Neural progenitor cell (in vitro differentiated cells): ENCODE measurements at regions not wholly inside any gene's neighbourhood (a gene's known extent, or its start where the extent isn't known, plus 50 kb on each side); places are given as distances from the start of the nearest gene placed in this dataset.

Experiments
- DNase-seq: peaks from one replicate; pipeline ENCODE4 v3.0.0-alpha.2; 2016; ENCODE audit warnings: low spot score
- H2AFZ ChIP-seq: fragments of 200-600 bp; sonication (generic); replicated peaks from 2 replicates; pipeline ENCODE4 v1.6.1; 2016; ENCODE audit warnings: antibody characterized with exemption
- H3F3A ChIP-seq: fragments of 200-600 bp; sonication (generic); 2 replicates; pipeline ENCODE4 v1.6.1; 2016; ENCODE audit warnings: antibody characterized with exemption, low read depth
- H3K27ac ChIP-seq: fragments of 200-600 bp; sonication (generic); 2 replicates; pipeline ENCODE4 v1.5.1; 2016; ENCODE audit warnings: mild to moderate bottlenecking
- H3K27me3 ChIP-seq: fragments of 200-600 bp; sonication (generic); 2 replicates; pipeline ENCODE4 v1.6.1; 2016; ENCODE audit warnings: mild to moderate bottlenecking, moderate library complexity
- H3K36me3 ChIP-seq: fragments of 200-600 bp; sonication (generic); 2 replicates; pipeline ENCODE4 v1.5.1; 2016
- H3K4me1 ChIP-seq: fragments of 200-600 bp; sonication (generic); 2 replicates; pipeline ENCODE4 v1.6.1; 2016; ENCODE audit warnings: mixed run types
- H3K4me2 ChIP-seq: fragments of 200-600 bp; sonication (generic); 2 replicates; pipeline ENCODE4 v1.6.1; 2016
- H3K4me3 ChIP-seq: fragments of 200-600 bp; sonication (generic); 2 replicates; pipeline ENCODE4 v1.5.1; 2016
- H3K79me2 ChIP-seq: fragments of 200-600 bp; sonication (generic); 2 replicates; pipeline ENCODE4 v1.6.1; 2016; ENCODE audit warnings: low read depth
- H3K9ac ChIP-seq: fragments of 200-600 bp; sonication (generic); 2 replicates; pipeline ENCODE4 v1.6.1; 2016
- H3K9me3 ChIP-seq: fragments of 200-600 bp; sonication (generic); 2 replicates; pipeline ENCODE4 v1.5.1; 2016; ENCODE audit warnings: low read depth
- H4K20me1 ChIP-seq: fragments of 200-600 bp; sonication (generic); 2 replicates; pipeline ENCODE4 v1.6.1; 2016; ENCODE audit warnings: low read depth
- H3K27ac Mint-ChIP-seq: 3 replicates; pipeline ENCODE4 v1.8.0; 2021; ENCODE audit warnings: mixed read lengths
- H3K27me3 Mint-ChIP-seq: 2 replicates; pipeline ENCODE4 v1.8.0; 2022; ENCODE audit warnings: low read depth, mild to moderate bottlenecking, inconsistent platforms, moderate library complexity, mixed read lengths; ENCODE audit not compliant: insufficient read depth
- H3K36me3 Mint-ChIP-seq: 3 replicates; pipeline ENCODE4 v1.8.0; 2021; ENCODE audit warnings: mixed read lengths
- H3K4me1 Mint-ChIP-seq: 3 replicates; pipeline ENCODE4 v1.8.0; 2021; ENCODE audit warnings: mixed read lengths
- H3K4me3 Mint-ChIP-seq: 3 replicates; pipeline ENCODE4 v1.8.0; 2021; ENCODE audit warnings: mild to moderate bottlenecking, moderate library complexity, mixed read lengths
- H3K9me3 Mint-ChIP-seq: 3 replicates; pipeline ENCODE4 v1.8.0; 2020; ENCODE audit warnings: mixed read lengths
- CTCF ChIP-seq: fragments of 200-600 bp; sonication (generic); IDR thresholded peaks from 2 replicates; pipeline ENCODE4 v1.5.1; 2017; ENCODE audit warnings: antibody characterized with exemption, mild to moderate bottlenecking
- EZH2 ChIP-seq: fragments of 200-600 bp; sonication (generic); IDR thresholded peaks from 2 replicates; pipeline ENCODE4 v1.6.1; 2017; ENCODE audit warnings: antibody characterized with exemption, mild to moderate bottlenecking, moderate library complexity
- EZH2phosphoT487 ChIP-seq: fragments of 200-600 bp; sonication (generic); IDR thresholded peaks from 2 replicates; pipeline ENCODE4 v1.6.1; 2017; ENCODE audit warnings: antibody characterized with exemption

DNA sequence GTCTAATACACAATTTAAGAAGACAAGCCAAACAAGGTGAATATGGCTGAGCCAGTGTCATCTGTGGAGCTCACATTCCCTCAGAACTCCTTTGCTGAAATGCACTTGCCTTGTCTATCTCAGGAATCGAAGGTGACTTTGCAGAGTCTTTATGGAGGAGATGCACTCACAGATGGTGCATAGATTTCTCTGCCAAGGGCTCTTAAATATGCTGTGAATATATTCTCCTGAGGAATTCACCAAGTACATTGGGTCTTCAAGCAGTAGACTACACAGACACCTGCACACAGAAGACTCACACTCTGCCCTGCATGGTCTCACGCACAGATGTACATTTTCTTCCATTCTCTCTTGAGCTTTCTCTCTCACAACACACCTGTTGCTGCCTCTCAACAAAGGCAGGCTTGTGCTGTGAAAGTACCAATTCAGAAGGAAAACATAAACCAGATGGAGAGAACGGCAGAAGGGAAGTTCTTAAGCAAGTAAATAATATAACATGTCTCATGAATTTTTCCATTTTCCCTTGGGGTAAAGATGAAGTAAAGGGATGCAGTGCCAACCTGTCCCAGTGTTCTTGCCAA is 174.7 kb downstream of the DLEU7 start:
- H3F3A ChIP-seq, result no peaks in the 10 kb centered on the region
- H3K36me3 ChIP-seq, result no peaks in the 10 kb centered on the region
- H3K36me3 Mint-ChIP-seq, result no peaks in the 10 kb centered on the region
- no peaks in the 10 kb centered on the region for H3K9me3 ChIP-seq
- H3K4me1 Mint-ChIP-seq, result no peaks in the 10 kb centered on the region
- no peak overlapping the region for H3K27ac ChIP-seq
- no peak overlapping the region for H3K4me2 ChIP-seq
- TF ChIP-seq CTCF, result no peak
- H3K9ac ChIP-seq, result no peak overlapping the region
- no peaks in the 10 kb centered on the region for H3K27me3 ChIP-seq
- no peak for DNase-seq
- no peaks in the 10 kb centered on the region for H3K4me1 ChIP-seq
- H3K79me2 ChIP-seq, result no peaks in the 10 kb centered on the region
- H4K20me1 ChIP-seq, result no peaks in the 10 kb centered on the region
- H3K4me3 Mint-ChIP-seq, result no peak overlapping the region
- H3K4me3 ChIP-seq, result no peak overlapping the region
- no peaks in the 10 kb centered on the region for H3K9me3 Mint-ChIP-seq
- no peak overlapping the region for H2AFZ ChIP-seq
- no peaks in the 10 kb centered on the region for H3K27me3 Mint-ChIP-seq
- no peak overlapping the region for H3K27ac Mint-ChIP-seq

DNA sequence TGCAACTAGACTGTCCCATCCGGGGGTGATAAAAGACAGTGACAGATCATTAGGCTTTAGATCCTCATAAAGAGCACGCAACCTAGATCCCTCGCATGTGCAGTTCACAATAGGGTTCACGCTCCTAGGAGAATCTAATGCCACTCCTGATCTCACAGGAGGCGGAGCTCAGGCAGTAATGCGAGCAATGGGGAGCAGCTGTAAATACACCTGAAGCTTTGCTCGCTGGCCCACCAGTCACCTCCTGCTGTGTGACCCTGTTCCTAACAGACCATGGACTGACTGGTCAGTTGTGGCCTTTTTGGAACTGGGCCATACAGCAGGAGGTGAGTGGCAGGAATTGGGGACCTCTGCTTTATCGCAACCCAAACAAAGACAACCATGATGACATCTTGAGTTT is 173.2 kb downstream of the DLEU7 start:
- H3K9ac ChIP-seq, result no peak overlapping the region
- H2AFZ ChIP-seq, result no peak overlapping the region
- H3K4me1 Mint-ChIP-seq, result no peaks in the 10 kb centered on the region
- no peaks in the 10 kb centered on the region for H4K20me1 ChIP-seq
- H3K36me3 ChIP-seq, result no peaks in the 10 kb centered on the region
- H3K4me2 ChIP-seq, result no peak overlapping the region
- H3K9me3 ChIP-seq, result no peaks in the 10 kb centered on the region
- H3F3A ChIP-seq, result no peaks in the 10 kb centered on the region
- H3K4me3 ChIP-seq, result no peak overlapping the region
- H3K27ac Mint-ChIP-seq, result no peak overlapping the region
- H3K27me3 ChIP-seq, result no peaks in the 10 kb centered on the region
- DNase-seq, result no peak
- H3K4me3 Mint-ChIP-seq, result no peak overlapping the region
- no peaks in the 10 kb centered on the region for H3K4me1 ChIP-seq
- no peaks in the 10 kb centered on the region for H3K27me3 Mint-ChIP-seq
- H3K27ac ChIP-seq, result no peak overlapping the region
- TF ChIP-seq EZH2phosphoT487, result no peak
- TF ChIP-seq EZH2, result no peak
- TF ChIP-seq CTCF, result no peak
- no peaks in the 10 kb centered on the region for H3K79me2 ChIP-seq
- no peaks in the 10 kb centered on the region for H3K9me3 Mint-ChIP-seq
- H3K36me3 Mint-ChIP-seq, result no peaks in the 10 kb centered on the region

- H3K27me3 Mint-ChIP-seq, result no peaks in the 10 kb centered on the region
- H3K36me3 Mint-ChIP-seq, result no peaks in the 10 kb centered on the region
- DNase-seq, result no peak
Measured at GRCh38 chr13:50670847-50671496, 172.5 kb downstream of the DLEU7 start.

More at GRCh38 chr13:50670847-50671496, 172.5 kb downstream of the DLEU7 start:
- no peaks in the 10 kb centered on the region for H3K79me2 ChIP-seq
- no peaks in the 10 kb centered on the region for H3K4me1 ChIP-seq
- H3K4me3 ChIP-seq, result no peak overlapping the region
- H3K9ac ChIP-seq, result no peak overlapping the region
- H3K4me1 Mint-ChIP-seq, result no peaks in the 10 kb centered on the region
- no peaks in the 10 kb centered on the region for H3K27me3 ChIP-seq
- H3K27ac ChIP-seq, result no peak overlapping the region
- H3K9me3 ChIP-seq, result no peaks in the 10 kb centered on the region
- no peak overlapping the region for H2AFZ ChIP-seq
- no peak overlapping the region for H3K27ac Mint-ChIP-seq
- no peaks in the 10 kb centered on the region for H3K36me3 ChIP-seq
- TF ChIP-seq CTCF, result no peak
- no peak for TF ChIP-seq EZH2phosphoT487
- TF ChIP-seq EZH2, result no peak
- H3K4me3 Mint-ChIP-seq, result no peak overlapping the region
- H3K4me2 ChIP-seq, result no peak overlapping the region
- no peaks in the 10 kb centered on the region for H3K9me3 Mint-ChIP-seq
- no peaks in the 10 kb centered on the region for H3F3A ChIP-seq
- no peaks in the 10 kb centered on the region for H4K20me1 ChIP-seq
